GM12892 (cell line): ENCODE measurements at regions not wholly inside any gene's neighbourhood (a gene's known extent, or its start where the extent isn't known, plus 50 kb on each side); places are given as distances from the start of the nearest gene placed in this dataset.

Experiments used
- POLR2A ChIP-seq: IDR thresholded peaks from 2 replicates; pipeline ENCODE4 v1.6.1; 2011; ENCODE audit warnings: low read depth, low read length, control low read depth
- POLR2AphosphoS5 ChIP-seq: IDR thresholded peaks from 2 replicates; pipeline ENCODE4 v1.6.1; 2011; ENCODE audit warnings: low read depth, low read length, control low read depth
- TAF1 ChIP-seq: IDR thresholded peaks from 2 replicates; pipeline ENCODE4 v1.6.1; 2011; ENCODE audit warnings: low read depth, mild to moderate bottlenecking, control low read depth, low read length, borderline replicate concordance

- TF ChIP-seq POLR2AphosphoS5 (no peak), POLR2A (no peak), TAF1 (no peak)
Measured at GRCh38 chr20:43241057-43241702, 51.5 kb upstream of the PTPRT start.
